Endothelial cell of umbilical vein (primary cell): ENCODE measurements at regions not wholly inside any gene's neighbourhood (a gene's known extent, or its start where the extent isn't known, plus 50 kb on each side); places are given as distances from the start of the nearest gene placed in this dataset.

Experiments used
- BruUV-seq: library from RNA; stranded (reverse); fragments of 400-500 nt; replicated peaks from 2 replicates; lab custom pipeline; 2021; lab: Mats Ljungman, UMichigan
- CTCF ChIA-PET: fragments of 300-600, 350-600 bp; sonication (Branson Sonifier 250); formaldehyde crosslinking; loops from one replicate; lab custom pipeline; 2021; ENCODE audit warnings: antibody characterized with exemption, inconsistent platforms; lab: Charles Lee
- POLR2A ChIA-PET: fragments of 300-600, 350-600 bp; sonication (Branson Sonifier 250); formaldehyde crosslinking; loops from one replicate; lab custom pipeline; 2021; ENCODE audit warnings: antibody characterized with exemption, inconsistent platforms; lab: Charles Lee
- DNase-seq: peaks from one replicate; pipeline ENCODE4 v3.0.0-alpha.2; 2011; ENCODE audit warnings: low read depth, low spot score
- FAIRE-seq: peaks from 2 replicates; lab custom pipeline; 2011; peaks lifted over from hg19 to GRCh38; lab: Jason Lieb, UNC
- H2AFZ ChIP-seq: 2 replicates; pipeline ENCODE4 v1.6.0; 2012; ENCODE audit warnings: low read depth, low read length, control low read depth, inconsistent platforms
- H3K27ac ChIP-seq: 2 replicates; pipeline ENCODE4 v1.5.1; 2011; ENCODE audit warnings: low read depth, mild to moderate bottlenecking, control low read depth, low read length, moderate library complexity; ENCODE audit not compliant: insufficient read depth
- H3K27me3 ChIP-seq, 2 experiments: 2 replicates each; pipeline versions ENCODE4 v1.6.0 to v1.6.1; 2011; ENCODE audit warnings: low read length in 2 of 2, mixed read lengths in 1 of 2; ENCODE audit not compliant: control insufficient read depth in 2 of 2, insufficient read depth in 2 of 2
- H3K36me3 ChIP-seq, 2 experiments: 2 replicates in 1 of 2; 3 replicates in 1 of 2; pipeline ENCODE4 v1.5.1; 2011; ENCODE audit warnings: low read length in 2 of 2, mild to moderate bottlenecking in 1 of 2, moderate library complexity in 1 of 2; ENCODE audit not compliant: control insufficient read depth in 2 of 2, insufficient read depth in 2 of 2; ENCODE audit errors: extremely low read depth in 1 of 2
- H3K4me1 ChIP-seq: 3 replicates; pipeline ENCODE4 v1.5.1; 2011; ENCODE audit warnings: mild to moderate bottlenecking, low read length; ENCODE audit not compliant: control insufficient read depth, insufficient read depth; ENCODE audit errors: extremely low read depth
- H3K4me2 ChIP-seq: 2 replicates; pipeline ENCODE4 v1.6.1; 2011; ENCODE audit warnings: low read length, control low read depth, mixed read lengths; ENCODE audit not compliant: insufficient read depth
- H3K4me3 ChIP-seq, 3 experiments: fragments of 200-600 bp in 1 of 3; sonication (generic), shearing (Covaris generic) in 1 of 3; replicated peaks in 1 of 3; 2 replicates each; pipeline ENCODE4 v1.5.1; 2011 to 2016; ENCODE audit warnings: control low read depth in 3 of 3, low read length in 3 of 3, mild to moderate bottlenecking in 2 of 3, inconsistent platforms in 1 of 3, low read depth in 1 of 3, moderate library complexity in 1 of 3; ENCODE audit not compliant: insufficient read depth in 1 of 3
- H3K79me2 ChIP-seq: 2 replicates; pipeline ENCODE4 v1.6.0; 2012; ENCODE audit warnings: low read length, inconsistent platforms; ENCODE audit not compliant: control insufficient read depth, insufficient read depth
- H3K9ac ChIP-seq: replicated peaks from 2 replicates; pipeline ENCODE3; 2011; ENCODE audit warnings: low read length, control low read depth; ENCODE audit not compliant: insufficient read depth; ENCODE audit errors: extremely low read depth
- H3K9me1 ChIP-seq: replicated peaks from 3 replicates; pipeline ENCODE4 v1.6.0; 2011; ENCODE audit warnings: mild to moderate bottlenecking, low read length; ENCODE audit not compliant: control insufficient read depth, insufficient read depth; ENCODE audit errors: extremely low read depth
- H3K9me3 ChIP-seq: replicated peaks from 2 replicates; pipeline ENCODE4 v1.5.1; 2012; ENCODE audit warnings: low read length, inconsistent platforms; ENCODE audit not compliant: control insufficient read depth, insufficient read depth
- H4K20me1 ChIP-seq: replicated peaks from 2 replicates; pipeline ENCODE3; 2011; ENCODE audit warnings: mild to moderate bottlenecking, low read length; ENCODE audit not compliant: control insufficient read depth, insufficient read depth; ENCODE audit errors: extremely low read depth
- EZH2 ChIP-seq: IDR thresholded peaks from 2 replicates; pipeline ENCODE4 v1.6.1; 2012; ENCODE audit warnings: borderline replicate concordance, low read depth, mild to moderate bottlenecking, moderate library complexity, low read length, inconsistent platforms; ENCODE audit not compliant: severe bottlenecking
- FOS ChIP-seq: IDR thresholded peaks from 2 replicates; pipeline ENCODE4 v1.6.1; 2011; ENCODE audit warnings: mild to moderate bottlenecking, low read length, moderate library complexity, borderline replicate concordance; ENCODE audit not compliant: insufficient read depth
- GATA2 ChIP-seq: IDR thresholded peaks from 2 replicates; pipeline ENCODE4 v1.7.0; 2011; ENCODE audit warnings: low read depth, mild to moderate bottlenecking, moderate library complexity, mixed read lengths, low read length; ENCODE audit not compliant: insufficient read length, insufficient read depth
- JUN ChIP-seq: IDR thresholded peaks from 2 replicates; pipeline ENCODE4 v1.6.1; 2011; ENCODE audit warnings: borderline replicate concordance, low read depth; ENCODE audit not compliant: insufficient read length, insufficient read depth
- MYC ChIP-seq: IDR thresholded peaks from one replicate; pipeline ENCODE4 v1.6.1; 2011; ENCODE audit warnings: mild to moderate bottlenecking, low read depth, low read length
- POLR2A ChIP-seq: IDR thresholded peaks from 2 replicates; pipeline ENCODE4 v1.6.1; 2012; ENCODE audit warnings: low read depth, mild to moderate bottlenecking, control low read depth, low read length
- POLR2AphosphoS5 ChIP-seq: IDR thresholded peaks from 2 replicates; pipeline ENCODE4 v1.6.1; 2012; ENCODE audit warnings: low read depth, mild to moderate bottlenecking, control low read depth, low read length, moderate library complexity; ENCODE audit not compliant: insufficient read depth
- dilution Hi-C: fragments of 300-500 bp; cut with MboI; formaldehyde crosslinking; loops from one replicate; pipeline ENCODE4 v1.15.0; 2019; ENCODE audit warnings: low sequenced_read_pairs; ENCODE audit not compliant: extremely low pct_ligation_motif_present
- intact Hi-C: fragments of 100-400 bp; cut with micrococcal nuclease; formaldehyde crosslinking; loops from one replicate; pipeline ENCODE4 v1.10.0; 2022
- TF ChIP-seq, protein P1 (sequence below), 2 donors: IDR thresholded peaks; 1 replicate in 1 of 2; 2 replicates in 1 of 2; pipeline ENCODE4 v1.5.1; 2011; ENCODE audit warnings: low read length in 2 of 2, mild to moderate bottlenecking in 2 of 2, moderate library complexity in 2 of 2, control low read depth in 1 of 2, inconsistent platforms in 1 of 2, low read depth in 1 of 2; ENCODE audit not compliant: insufficient read depth in 1 of 2; ENCODE audit errors: extremely low read depth in 1 of 2
- TF ChIP-seq, protein P2 (sequence below): IDR thresholded peaks from 2 replicates; pipeline ENCODE4 v1.6.1; 2011; ENCODE audit not compliant: insufficient read depth, insufficient read length

- H3K27ac ChIP-seq: no peak overlapping the region
- H2AFZ ChIP-seq: no peak overlapping the region
- dilution Hi-C loops: no loop called here
- FAIRE-seq (no peak), DNase-seq (no peak)
- H3K36me3 ChIP-seq: no peaks in the 10 kb centered on the region
- H3K9me3 ChIP-seq: no peaks in the 10 kb centered on the region
- H3K79me2 ChIP-seq: no peaks in the 10 kb centered on the region
- H3K9ac ChIP-seq: no peak overlapping the region
- H3K4me2 ChIP-seq: no peak overlapping the region
- H3K27me3 ChIP-seq: no peaks in the 10 kb centered on the region
- no peak for TF ChIP-seq JUN
- no peak for TF ChIP-seq FOS
- TF ChIP-seq, protein P1, sequence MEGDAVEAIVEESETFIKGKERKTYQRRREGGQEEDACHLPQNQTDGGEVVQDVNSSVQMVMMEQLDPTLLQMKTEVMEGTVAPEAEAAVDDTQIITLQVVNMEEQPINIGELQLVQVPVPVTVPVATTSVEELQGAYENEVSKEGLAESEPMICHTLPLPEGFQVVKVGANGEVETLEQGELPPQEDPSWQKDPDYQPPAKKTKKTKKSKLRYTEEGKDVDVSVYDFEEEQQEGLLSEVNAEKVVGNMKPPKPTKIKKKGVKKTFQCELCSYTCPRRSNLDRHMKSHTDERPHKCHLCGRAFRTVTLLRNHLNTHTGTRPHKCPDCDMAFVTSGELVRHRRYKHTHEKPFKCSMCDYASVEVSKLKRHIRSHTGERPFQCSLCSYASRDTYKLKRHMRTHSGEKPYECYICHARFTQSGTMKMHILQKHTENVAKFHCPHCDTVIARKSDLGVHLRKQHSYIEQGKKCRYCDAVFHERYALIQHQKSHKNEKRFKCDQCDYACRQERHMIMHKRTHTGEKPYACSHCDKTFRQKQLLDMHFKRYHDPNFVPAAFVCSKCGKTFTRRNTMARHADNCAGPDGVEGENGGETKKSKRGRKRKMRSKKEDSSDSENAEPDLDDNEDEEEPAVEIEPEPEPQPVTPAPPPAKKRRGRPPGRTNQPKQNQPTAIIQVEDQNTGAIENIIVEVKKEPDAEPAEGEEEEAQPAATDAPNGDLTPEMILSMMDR (IDR thresholded peaks at IDR 0.05; ENCODE audit: extremely low read depth in 1 of 2, insufficient read depth in 1 of 2, low read depth in 1 of 2, low read length in 2 of 2): no peak
- TF ChIP-seq EZH2: no peak
- TF ChIP-seq GATA2: no peak
- no peak for TF ChIP-seq MYC
- no peak for TF ChIP-seq POLR2A
- TF ChIP-seq, protein P2, sequence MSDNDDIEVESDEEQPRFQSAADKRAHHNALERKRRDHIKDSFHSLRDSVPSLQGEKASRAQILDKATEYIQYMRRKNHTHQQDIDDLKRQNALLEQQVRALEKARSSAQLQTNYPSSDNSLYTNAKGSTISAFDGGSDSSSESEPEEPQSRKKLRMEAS: no peak
- TF ChIP-seq POLR2AphosphoS5: no peak
- intact Hi-C loops: no loop called here
- no peaks in the 10 kb centered on the region for H3K4me1 ChIP-seq
- no peak overlapping the region for H3K4me3 ChIP-seq
- BruUV-seq: no TSS peak
- H3K9me1 ChIP-seq: no peaks in the 10 kb centered on the region
- ChIA-PET POLR2A (no interaction called here), CTCF (no interaction called here)
- H4K20me1 ChIP-seq: no peaks in the 10 kb centered on the region
Measured at GRCh38 chr6:163668061-163668426, 253.5 kb downstream of the QKI start.
